ENCODE measurements at regions not wholly inside any gene's neighbourhood (a gene's known extent, or its start where the extent isn't known, plus 50 kb on each side); places are given as distances from the start of the nearest gene placed in this dataset.

DNA sequence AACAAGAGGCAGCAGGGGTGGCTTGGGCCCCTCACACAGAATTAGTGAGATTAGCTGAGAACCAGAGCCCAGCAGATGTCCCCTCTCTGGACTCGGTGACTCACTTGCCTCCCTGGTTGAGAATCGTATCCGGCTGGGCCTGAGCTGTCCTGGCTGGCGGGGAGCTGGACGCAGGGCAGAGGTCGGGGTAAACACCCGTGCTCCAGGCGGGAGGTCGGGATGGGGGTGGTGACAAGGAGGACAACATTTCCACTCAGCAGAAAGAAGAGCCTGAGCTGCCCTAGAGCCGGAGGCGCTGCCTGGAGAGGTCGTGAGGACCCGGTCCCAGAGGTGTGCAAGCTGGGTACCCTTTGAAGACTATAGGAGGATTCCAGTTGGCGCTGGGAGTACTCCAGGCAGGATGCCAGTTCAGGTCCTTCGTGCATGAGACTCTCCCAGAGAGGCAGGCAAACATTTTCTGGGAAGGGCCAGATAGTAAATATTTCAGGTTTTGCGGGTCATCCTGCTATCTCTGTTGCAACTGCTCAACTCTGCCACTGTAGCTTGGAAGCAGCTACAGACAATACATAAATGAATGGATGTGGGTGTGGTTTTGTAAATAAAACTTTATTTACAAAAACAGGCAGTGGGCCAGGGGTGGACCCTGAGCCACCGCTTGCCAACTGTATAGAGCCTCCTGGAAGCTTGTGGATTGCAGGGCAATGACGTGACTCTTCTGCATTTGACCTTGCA lies 116.8 kb upstream of the WNT4 start:
- TF ChIP-seq, protein P1, sequence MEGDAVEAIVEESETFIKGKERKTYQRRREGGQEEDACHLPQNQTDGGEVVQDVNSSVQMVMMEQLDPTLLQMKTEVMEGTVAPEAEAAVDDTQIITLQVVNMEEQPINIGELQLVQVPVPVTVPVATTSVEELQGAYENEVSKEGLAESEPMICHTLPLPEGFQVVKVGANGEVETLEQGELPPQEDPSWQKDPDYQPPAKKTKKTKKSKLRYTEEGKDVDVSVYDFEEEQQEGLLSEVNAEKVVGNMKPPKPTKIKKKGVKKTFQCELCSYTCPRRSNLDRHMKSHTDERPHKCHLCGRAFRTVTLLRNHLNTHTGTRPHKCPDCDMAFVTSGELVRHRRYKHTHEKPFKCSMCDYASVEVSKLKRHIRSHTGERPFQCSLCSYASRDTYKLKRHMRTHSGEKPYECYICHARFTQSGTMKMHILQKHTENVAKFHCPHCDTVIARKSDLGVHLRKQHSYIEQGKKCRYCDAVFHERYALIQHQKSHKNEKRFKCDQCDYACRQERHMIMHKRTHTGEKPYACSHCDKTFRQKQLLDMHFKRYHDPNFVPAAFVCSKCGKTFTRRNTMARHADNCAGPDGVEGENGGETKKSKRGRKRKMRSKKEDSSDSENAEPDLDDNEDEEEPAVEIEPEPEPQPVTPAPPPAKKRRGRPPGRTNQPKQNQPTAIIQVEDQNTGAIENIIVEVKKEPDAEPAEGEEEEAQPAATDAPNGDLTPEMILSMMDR (conservative IDR thresholded peaks at IDR 0.05), result no peak
- TF ChIP-seq EZH2 (IDR thresholded peaks at IDR 0.05; ENCODE audit: low read depth), result no peak

Measured in PC-9 (cell line).